ENCODE measurements at regions not wholly inside any gene's neighbourhood (a gene's known extent, or its start where the extent isn't known, plus 50 kb on each side); places are given as distances from the start of the nearest gene placed in this dataset.

GRCh38 chr11:70819022-70819421 lies 420.7 kb downstream of the CTTN start:
- intact Hi-C loops (cut with DNase I), result loop anchor here (5.0 kb wide), 1 partner anchor 263 kb away; no protein-coding TSS in a partner anchor
- H3K27ac ChIP-seq, result no peak overlapping the region
- DNase-seq, result no peak
- WGBS, 2 donors, result 73 to 78% methylated on average over 10 to 13 of the region's 15 CpGs
- no peaks in the 10 kb centered on the region for H3K27me3 ChIP-seq
- TF ChIP-seq CTCF (IDR thresholded peaks at IDR 0.05), result no peak
- TF ChIP-seq POLR2A (IDR thresholded peaks at IDR 0.05), result no peak
- peaks cover 0 to 5% of the 10 kb centered on the region in 2 donors for H3K4me1 ChIP-seq
- H3K4me3 ChIP-seq (replicated peaks in 1 of 3), result no peak overlapping the region
- no peaks in the 10 kb centered on the region for H3K9me3 ChIP-seq
- no peaks in the 10 kb centered on the region for H3K36me3 ChIP-seq

- WGBS, 2 donors, result 95 to 97% methylated on average over 30 to 35 of the region's 35 CpGs
- Histone ChIP-seq H3K4me1 (no peaks in the 10 kb centered on the region), H3K27ac (no peak overlapping the region), H3K27me3 (no peaks in the 10 kb centered on the region), H3K36me3 (no peaks in the 10 kb centered on the region), H3K4me3 (replicated peaks in 1 of 3) (no peak overlapping the region), H3K9me3 (no peaks in the 10 kb centered on the region)
- no peak for DNase-seq
- intact Hi-C loops (cut with DNase I), result no loop called here
- no peak for TF ChIP-seq POLR2A (IDR thresholded peaks at IDR 0.05)
- no peak for TF ChIP-seq CTCF (IDR thresholded peaks at IDR 0.05)
These were observed 422.0 kb downstream of the CTTN start for GRCh38 chr11:70820311-70820710.

- TF ChIP-seq CTCF (IDR thresholded peaks at IDR 0.05), result no peak
- intact Hi-C loops (cut with DNase I), result no loop called here
- no peaks in the 10 kb centered on the region for H3K27me3 ChIP-seq
- no peak overlapping the region for H3K4me3 ChIP-seq (replicated peaks in 1 of 3)
- no peaks in the 10 kb centered on the region for H3K9me3 ChIP-seq
- H3K4me1 ChIP-seq, result no peaks in the 10 kb centered on the region
- H3K27ac ChIP-seq, result no peak overlapping the region
- H3K36me3 ChIP-seq, result no peaks in the 10 kb centered on the region
- DNase-seq, result no peak
- 96 to 100% methylated on average over 9 to 10 of the region's 14 CpGs for WGBS, 2 donors
These were observed 422.4 kb downstream of the CTTN start for GRCh38 chr11:70820712-70821111.

GRCh38 chr11:70823771-70824170 lies 425.4 kb downstream of the CTTN start:
- Histone ChIP-seq H3K36me3 (no peaks in the 10 kb centered on the region), H3K27ac (no peak overlapping the region), H3K27me3 (no peaks in the 10 kb centered on the region), H3K9me3 (no peaks in the 10 kb centered on the region), H3K4me3 (replicated peaks in 1 of 3) (no peak overlapping the region), H3K4me1 (peaks cover 5 to 6% of the 10 kb centered on the region in 2 donors)
- intact Hi-C loops (cut with DNase I), result no loop called here
- TF ChIP-seq CTCF (IDR thresholded peaks at IDR 0.05) (no peak), POLR2A (IDR thresholded peaks at IDR 0.05) (no peak)
- 92 to 93% methylated on average over 7 of the region's 7 CpGs for WGBS, 2 donors
- DNase-seq, result no peak

- TF ChIP-seq POLR2A (IDR thresholded peaks at IDR 0.05) (no peak), CTCF (IDR thresholded peaks at IDR 0.05) (no peak)
- intact Hi-C loops (cut with DNase I), result no loop called here
- peak; percentile 21 to 29 for DNase-seq
- H3K4me3 ChIP-seq (replicated peaks in 1 of 3), result no peak overlapping the region
- no peak overlapping the region for H3K27ac ChIP-seq
- peaks cover 5 to 6% of the 10 kb centered on the region in 2 donors for H3K4me1 ChIP-seq
- 34 to 35% methylated on average over 17 of the region's 17 CpGs for WGBS, 2 donors
- H3K27me3 ChIP-seq, result no peaks in the 10 kb centered on the region
- H3K9me3 ChIP-seq, result no peaks in the 10 kb centered on the region
- no peaks in the 10 kb centered on the region for H3K36me3 ChIP-seq
These were observed 426.4 kb downstream of the CTTN start for GRCh38 chr11:70824605-70825245.

Data from thyroid gland (tissue), 4 donors.